Panc1 (cell line): ENCODE measurements at regions not wholly inside any gene's neighbourhood (a gene's known extent, or its start where the extent isn't known, plus 50 kb on each side); places are given as distances from the start of the nearest gene placed in this dataset.

ENCODE experiments used
- ATAC-seq: fragments of 200-7000 bp; cut with Tn5 transposase; 2 replicates; pipeline ENCODE4 v1.9.1; 2020; ENCODE audit warnings: mild to moderate bottlenecking, moderate library complexity
- BruUV-seq: library from RNA; stranded (reverse); fragments of 400-500 nt; replicated peaks from 2 replicates; lab custom pipeline; 2021; lab: Mats Ljungman, UMichigan
- CTCF ChIA-PET: fragments of 300-600 bp; sonication (Branson Sonifier 250); formaldehyde crosslinking; loops from one replicate; lab custom pipeline; 2022; ENCODE audit warnings: antibody characterized with exemption; lab: Charles Lee
- POLR2A ChIA-PET: fragments of 300-600 bp; sonication (Branson Sonifier 250); formaldehyde crosslinking; loops from one replicate; lab custom pipeline; 2022; ENCODE audit warnings: antibody characterized with exemption; lab: Charles Lee
- DNase-seq: peaks from one replicate; pipeline ENCODE4 v3.0.0-alpha.2; 2010; ENCODE audit warnings: low read depth, low spot score
- H3K27ac ChIP-seq: 2 replicates; pipeline ENCODE4 v1.5.1; 2011; ENCODE audit warnings: mild to moderate bottlenecking, low read length, inconsistent platforms
- H3K27me3 ChIP-seq: fragments of 200-500 bp; sonication (Bioruptor generic); 2 replicates; pipeline ENCODE4 v1.6.0; 2014; ENCODE audit warnings: low read length, inconsistent platforms; ENCODE audit not compliant: control insufficient read depth, insufficient read depth
- H3K36me3 ChIP-seq: fragments of 200-500 bp; sonication (Bioruptor generic); 2 replicates; pipeline ENCODE4 v1.5.1; 2014; ENCODE audit warnings: inconsistent platforms, mild to moderate bottlenecking, low read length, moderate library complexity; ENCODE audit not compliant: control insufficient read depth, insufficient read depth
- H3K4me1 ChIP-seq: 2 replicates; pipeline ENCODE4 v1.5.1; 2011; ENCODE audit warnings: inconsistent platforms, mild to moderate bottlenecking, low read length, moderate library complexity; ENCODE audit not compliant: control insufficient read depth, insufficient read depth
- H3K4me3 ChIP-seq, 2 experiments: 2 replicates each; pipeline ENCODE4 v1.5.1; 2011 to 2012; ENCODE audit warnings: low read depth in 2 of 2, low read length in 2 of 2, mild to moderate bottlenecking in 2 of 2, inconsistent platforms in 1 of 2, moderate library complexity in 1 of 2
- H3K9me3 ChIP-seq: fragments of 200-500 bp; sonication (Bioruptor generic); 2 replicates; pipeline ENCODE4 v1.5.1; 2014; ENCODE audit warnings: low read depth, mild to moderate bottlenecking, inconsistent platforms, low read length, moderate library complexity; ENCODE audit not compliant: control insufficient read depth, insufficient read depth
- CTCF ChIP-seq: fragments of 450-650 bp; IDR thresholded peaks from 2 replicates; pipeline ENCODE4 v1.5.1; 2017; ENCODE audit warnings: mild to moderate bottlenecking
- POLR2AphosphoS5 ChIP-seq: IDR thresholded peaks from 2 replicates; pipeline ENCODE4 v1.6.1; 2012; ENCODE audit warnings: mild to moderate bottlenecking, low read depth, low read length, moderate library complexity
- REST ChIP-seq, 2 experiments: IDR thresholded peaks; 2 replicates each; pipeline ENCODE4 v1.6.1; 2011 to 2012; ENCODE audit warnings: low read depth in 2 of 2, control low read depth in 1 of 2, low read length in 1 of 2, mild to moderate bottlenecking in 1 of 2, moderate library complexity in 1 of 2; ENCODE audit not compliant: insufficient read depth in 1 of 2
- SIN3A ChIP-seq: IDR thresholded peaks from 2 replicates; pipeline ENCODE4 v1.6.1; 2012; ENCODE audit warnings: low read depth, mild to moderate bottlenecking, low read length, moderate library complexity, borderline replicate concordance; ENCODE audit not compliant: insufficient read depth
- TCF7L2 ChIP-seq: IDR thresholded peaks from 2 replicates; pipeline ENCODE4 v1.6.1; 2011; ENCODE audit warnings: mild to moderate bottlenecking, low read depth, low read length, inconsistent platforms
- in situ Hi-C: cut with HindIII; loops from 2 replicates; pipeline ENCODE4 v1.10.0; 2016; ENCODE audit warnings: low sequenced_read_pairs, low pct_unique_long_range_greater_than_20kb
- intact Hi-C: fragments of 100-400 bp; cut with micrococcal nuclease; formaldehyde crosslinking; loops from one replicate; pipeline ENCODE4 v1.10.0; 2022; ENCODE audit not compliant: unreplicated experiment

DNA sequence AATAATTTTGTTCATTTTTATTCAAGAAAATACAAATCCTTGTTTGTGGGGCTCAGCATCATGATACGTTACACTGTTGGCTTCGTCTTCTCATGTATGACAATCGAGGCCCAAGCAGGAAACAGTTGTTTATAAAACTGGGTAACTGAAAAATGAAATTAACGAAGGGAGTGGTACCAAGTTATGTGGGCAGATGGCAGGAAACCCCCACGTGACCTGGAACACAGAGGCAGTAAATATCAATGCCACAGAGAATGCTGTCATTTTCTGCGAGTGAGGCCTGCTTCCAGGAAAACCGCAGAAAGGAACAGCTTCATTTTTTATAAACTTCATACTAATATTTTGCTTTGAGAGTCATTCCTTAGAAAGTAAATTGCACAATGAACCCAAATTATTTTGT lies 201.0 kb upstream of the ADARB2 start:
- in situ Hi-C loops (no loop called here), intact Hi-C loops (no loop called here)
- Histone ChIP-seq H3K27me3 (no peaks in the 10 kb centered on the region), H3K36me3 (no peaks in the 10 kb centered on the region), H3K4me3 (no peak overlapping the region), H3K27ac (no peak overlapping the region), H3K9me3 (no peaks in the 10 kb centered on the region), H3K4me1 (no peaks in the 10 kb centered on the region)
- ChIA-PET POLR2A (no interaction called here), CTCF (no interaction called here)
- DNase-seq (no peak), ATAC-seq (no peak)
- no TSS peak for BruUV-seq
- no peak for TF ChIP-seq POLR2AphosphoS5
- TF ChIP-seq TCF7L2: no peak
- no peak for TF ChIP-seq REST (IDR thresholded peaks at IDR 0.05; ENCODE audit: insufficient read depth in 1 of 2, low read depth in 2 of 2, low read length in 1 of 2)
- no peak for TF ChIP-seq SIN3A
- no peak for TF ChIP-seq CTCF

GRCh38 chr10:1935912-1936311 lies 198.6 kb upstream of the ADARB2 start:
- no peaks in the 10 kb centered on the region for H3K36me3 ChIP-seq
- in situ Hi-C loops (no loop called here), intact Hi-C loops (no loop called here)
- DNase-seq (no peak), ATAC-seq (no peak)
- H3K4me3 ChIP-seq: no peak overlapping the region
- TF ChIP-seq CTCF (no peak), REST (IDR thresholded peaks at IDR 0.05; ENCODE audit: insufficient read depth in 1 of 2, low read depth in 2 of 2, low read length in 1 of 2) (no peak), TCF7L2 (no peak), POLR2AphosphoS5 (no peak), SIN3A (no peak)
- no peaks in the 10 kb centered on the region for H3K4me1 ChIP-seq
- no peak overlapping the region for H3K27ac ChIP-seq
- H3K9me3 ChIP-seq: no peaks in the 10 kb centered on the region
- BruUV-seq: no TSS peak
- no peaks in the 10 kb centered on the region for H3K27me3 ChIP-seq
- ChIA-PET CTCF (no interaction called here), POLR2A (no interaction called here)
